Esophagus squamous epithelium (tissue), 5 donors: ENCODE measurements at regions not wholly inside any gene's neighbourhood (a gene's known extent, or its start where the extent isn't known, plus 50 kb on each side); places are given as distances from the start of the nearest gene placed in this dataset.

Source experiments
- DNase-seq: peaks from one replicate; lab custom pipeline; 2025; lab: John Stamatoyannopoulos, UW
- H3K27ac ChIP-seq, 4 donors: fragments of 200-600 bp; sonication (generic); one replicate each; pipeline ENCODE4 v1.5.1; 2016 to 2019; ENCODE audit warnings: mild to moderate bottlenecking in 1 of 4
- H3K27me3 ChIP-seq, 4 donors: fragments of 200-600 bp; sonication (generic); 1 replicate in 3 of 4; 2 replicates in 1 of 4; pipeline versions ENCODE4 v1.5.1 to v1.6.0; 2017 to 2021; ENCODE audit warnings: antibody characterized with exemption in 1 of 4
- H3K36me3 ChIP-seq, 3 donors: fragments of 200-600 bp; sonication (generic); one replicate each; pipeline ENCODE4 v1.5.1; 2016 to 2019
- H3K4me1 ChIP-seq, 3 donors: fragments of 200-600 bp; sonication (generic); one replicate each; pipeline ENCODE4 v1.5.1; 2017 to 2019
- H3K4me3 ChIP-seq, 4 donors: fragments of 200-600 bp; sonication (generic); 1 replicate in 3 of 4; 2 replicates in 1 of 4; pipeline ENCODE4 v1.5.1; 2016 to 2019; ENCODE audit warnings: mild to moderate bottlenecking in 2 of 4, moderate library complexity in 1 of 4
- H3K9me3 ChIP-seq, 3 donors: fragments of 200-600 bp; sonication (generic); one replicate each; pipeline ENCODE4 v1.5.1; 2016 to 2019
- POLR2A ChIP-seq, 4 donors: fragments of 450-650 bp; IDR thresholded peaks; one replicate each; pipeline ENCODE4 v1.6.1; 2017; ENCODE audit warnings: antibody characterized with exemption in 4 of 4, mild to moderate bottlenecking in 4 of 4, moderate library complexity in 3 of 4
- WGBS, 2 donors: methylation state at CpG; one replicate each; pipeline ENCODE4 v1.1.5; 2018; 5-methylcytosine and 5-hydroxymethylcytosine counted together
- intact Hi-C: fragments of 100-400 bp; cut with DNase I; formaldehyde crosslinking; loops from one replicate; pipeline ENCODE4 v1.15.0; 2022
- TF ChIP-seq, protein P1 (sequence below), 6 experiments: fragments of 450-650 bp in 4 of 6; fragments of 200-600 bp in 2 of 6; sonication (generic) in 2 of 6; IDR thresholded peaks; one replicate each; pipeline ENCODE4 v1.5.1; 2016 to 2019; ENCODE audit warnings: antibody characterized with exemption in 6 of 6, mild to moderate bottlenecking in 4 of 6, moderate library complexity in 4 of 6
- donor health status: DM: yes; HTN: yes; CAD: no.

DNA sequence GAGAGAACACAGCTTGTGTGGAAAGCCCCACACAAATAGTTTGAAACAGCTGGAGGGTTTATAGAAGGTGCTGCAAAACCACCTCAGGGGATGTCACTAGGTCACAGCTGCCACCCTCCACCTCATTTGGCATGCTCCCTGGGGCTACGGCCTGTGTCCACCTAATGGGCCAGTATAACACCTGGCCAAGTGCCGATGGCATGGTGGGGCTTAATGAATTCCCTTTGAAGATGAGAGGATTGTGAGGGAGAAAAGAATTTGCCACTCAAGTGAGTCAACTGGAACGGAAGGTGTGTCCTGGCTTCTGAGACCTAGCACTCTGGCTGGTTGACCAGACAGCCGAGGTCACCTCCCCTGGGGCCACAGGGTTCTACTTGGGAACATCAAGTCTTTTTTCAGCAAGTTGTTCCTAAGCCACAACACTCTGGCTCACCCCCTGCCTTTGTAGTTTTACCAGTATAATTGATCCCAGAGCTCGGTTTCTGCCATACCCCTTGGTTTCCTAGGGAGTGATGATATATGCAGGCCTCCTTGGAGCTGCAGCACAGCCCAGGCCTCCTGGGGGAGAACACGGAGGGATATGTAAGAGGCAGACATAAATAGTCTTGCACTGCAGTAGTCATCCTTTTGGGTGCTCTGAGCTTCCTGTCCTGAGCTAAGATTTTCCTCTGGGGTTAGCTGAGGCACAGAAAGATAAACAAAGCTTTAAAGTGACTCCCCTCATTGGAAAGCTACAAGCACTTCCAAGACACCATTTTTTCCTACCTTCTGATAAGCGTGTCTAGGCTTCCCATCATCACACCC, 178.2 kb upstream of the LPP start:
- Histone ChIP-seq H3K27me3 (no peaks in the 10 kb centered on the region), H3K9me3 (peaks cover 0 to 5% (median 0%) of the 10 kb centered on the region in 3 donors), H3K4me3 (no peak overlapping the region), H3K4me1 (no peaks in the 10 kb centered on the region), H3K27ac (no peak overlapping the region), H3K36me3 (no peaks in the 10 kb centered on the region)
- intact Hi-C loops = no loop called here
- DNase-seq = no peak
- TF ChIP-seq, protein P1, sequence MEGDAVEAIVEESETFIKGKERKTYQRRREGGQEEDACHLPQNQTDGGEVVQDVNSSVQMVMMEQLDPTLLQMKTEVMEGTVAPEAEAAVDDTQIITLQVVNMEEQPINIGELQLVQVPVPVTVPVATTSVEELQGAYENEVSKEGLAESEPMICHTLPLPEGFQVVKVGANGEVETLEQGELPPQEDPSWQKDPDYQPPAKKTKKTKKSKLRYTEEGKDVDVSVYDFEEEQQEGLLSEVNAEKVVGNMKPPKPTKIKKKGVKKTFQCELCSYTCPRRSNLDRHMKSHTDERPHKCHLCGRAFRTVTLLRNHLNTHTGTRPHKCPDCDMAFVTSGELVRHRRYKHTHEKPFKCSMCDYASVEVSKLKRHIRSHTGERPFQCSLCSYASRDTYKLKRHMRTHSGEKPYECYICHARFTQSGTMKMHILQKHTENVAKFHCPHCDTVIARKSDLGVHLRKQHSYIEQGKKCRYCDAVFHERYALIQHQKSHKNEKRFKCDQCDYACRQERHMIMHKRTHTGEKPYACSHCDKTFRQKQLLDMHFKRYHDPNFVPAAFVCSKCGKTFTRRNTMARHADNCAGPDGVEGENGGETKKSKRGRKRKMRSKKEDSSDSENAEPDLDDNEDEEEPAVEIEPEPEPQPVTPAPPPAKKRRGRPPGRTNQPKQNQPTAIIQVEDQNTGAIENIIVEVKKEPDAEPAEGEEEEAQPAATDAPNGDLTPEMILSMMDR (IDR thresholded peaks at IDR 0.05) = no peak
- TF ChIP-seq POLR2A (IDR thresholded peaks at IDR 0.05) = no peak
- WGBS, 2 donors = 76 to 81% methylated on average over 6 to 7 of the region's 7 CpGs

DNA sequence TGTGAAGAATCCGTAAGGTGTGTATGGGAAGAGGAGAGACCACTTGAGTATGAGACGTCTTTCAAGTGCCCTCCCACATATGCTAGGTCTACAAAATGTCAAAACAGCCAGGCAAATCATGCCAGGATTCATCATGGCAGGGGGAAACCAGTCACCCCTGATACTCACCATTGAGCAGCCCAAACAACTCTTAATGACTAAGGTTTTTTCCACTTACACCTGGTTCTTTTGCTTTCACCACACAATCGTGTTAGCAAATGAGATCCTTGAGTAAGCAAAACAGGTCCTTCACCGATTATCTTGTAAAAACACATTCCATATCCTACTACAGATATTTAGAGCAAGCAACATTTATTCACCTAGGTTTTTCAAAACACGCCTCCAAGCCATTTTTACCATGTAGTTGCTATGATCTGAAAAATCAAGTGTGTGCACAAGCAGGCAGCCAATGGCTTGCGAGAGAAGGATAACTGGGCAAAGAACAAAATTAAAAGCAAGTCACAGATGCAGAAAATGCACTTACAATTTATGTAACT, 177.5 kb upstream of the LPP start:
- Histone ChIP-seq H3K27me3 (no peaks in the 10 kb centered on the region), H3K27ac (no peak overlapping the region), H3K4me3 (no peak overlapping the region), H3K36me3 (no peaks in the 10 kb centered on the region), H3K9me3 (peaks cover 0 to 5% (median 0%) of the 10 kb centered on the region in 3 donors), H3K4me1 (no peaks in the 10 kb centered on the region)
- TF ChIP-seq POLR2A (IDR thresholded peaks at IDR 0.05) = no peak
- TF ChIP-seq, protein P1 (IDR thresholded peaks at IDR 0.05) = no peak
- 77 to 79% methylated on average over 6 of the region's 6 CpGs for WGBS, 2 donors
- intact Hi-C loops = no loop called here
- no peak for DNase-seq

DNA sequence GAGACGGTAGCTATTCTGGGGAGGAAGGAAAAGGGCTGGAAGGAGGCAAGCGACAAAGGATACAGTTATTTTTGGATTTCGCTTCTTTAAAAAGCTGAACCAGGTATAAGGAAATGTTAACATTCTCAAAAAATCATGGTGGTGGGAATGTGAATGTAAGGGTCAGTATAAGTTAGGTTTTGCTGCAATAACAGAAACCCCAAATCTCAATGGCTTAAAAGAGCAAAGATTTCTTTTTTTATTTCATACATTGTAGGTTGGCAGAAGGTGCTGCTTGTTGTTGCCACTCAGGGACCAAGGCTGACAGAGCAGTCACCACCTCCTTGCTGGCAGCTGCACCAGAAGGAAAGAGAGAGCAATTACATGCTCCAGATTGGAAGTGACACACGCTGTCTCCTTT, 176.3 kb upstream of the LPP start:
- WGBS, 2 donors = 87 to 90% methylated on average over 4 of the region's 4 CpGs
- TF ChIP-seq, protein P1 (IDR thresholded peaks at IDR 0.05) = no peak
- TF ChIP-seq POLR2A (IDR thresholded peaks at IDR 0.05) = no peak
- H3K27me3 ChIP-seq = no peaks in the 10 kb centered on the region
- H3K4me1 ChIP-seq = no peaks in the 10 kb centered on the region
- no peak overlapping the region for H3K27ac ChIP-seq
- peaks cover 0 to 5% (median 0%) of the 10 kb centered on the region in 3 donors for H3K9me3 ChIP-seq
- intact Hi-C loops = no loop called here
- no peaks in the 10 kb centered on the region for H3K36me3 ChIP-seq
- H3K4me3 ChIP-seq = no peak overlapping the region
- no peak for DNase-seq

DNA sequence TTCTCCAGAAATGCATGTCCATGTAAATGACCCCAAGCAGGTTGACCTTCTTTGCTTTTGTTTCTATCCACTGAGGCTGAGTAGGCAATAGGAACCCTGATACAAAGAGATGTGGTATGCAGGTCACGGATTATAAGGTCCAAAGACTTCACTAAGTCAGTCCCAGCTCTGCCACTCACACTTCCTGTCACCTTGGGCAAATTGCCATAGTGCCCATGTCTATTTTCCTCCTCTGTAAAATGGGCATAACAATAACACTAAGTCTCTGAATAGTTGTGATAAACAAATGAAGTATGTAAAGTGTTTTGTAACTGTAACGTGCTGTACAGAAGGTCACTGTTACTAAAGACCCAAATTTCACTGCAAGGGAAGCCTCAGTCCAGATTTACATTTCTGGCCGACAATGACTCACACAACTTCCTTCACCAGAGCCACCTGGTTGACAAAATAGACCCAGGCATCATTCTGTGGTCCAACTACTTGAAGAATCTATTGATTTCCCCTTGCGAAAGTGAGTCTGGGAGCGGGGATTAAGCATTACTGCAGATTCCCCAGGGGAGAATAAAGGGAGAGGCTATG, 175.4 kb upstream of the LPP start:
- no peak for TF ChIP-seq POLR2A (IDR thresholded peaks at IDR 0.05)
- TF ChIP-seq, protein P1 (IDR thresholded peaks at IDR 0.05) = no peak
- Histone ChIP-seq H3K36me3 (no peaks in the 10 kb centered on the region), H3K27me3 (no peaks in the 10 kb centered on the region), H3K4me3 (no peak overlapping the region), H3K4me1 (no peaks in the 10 kb centered on the region), H3K9me3 (peaks cover 0 to 5% (median 0%) of the 10 kb centered on the region in 3 donors), H3K27ac (no peak overlapping the region)
- intact Hi-C loops = no loop called here
- no peak for DNase-seq
- WGBS, 2 donors = 62 to 79% methylated on average over 4 to 5 of the region's 5 CpGs

- Histone ChIP-seq H3K27me3 (no peaks in the 10 kb centered on the region), H3K9me3 (peaks cover 0 to 5% (median 0%) of the 10 kb centered on the region in 3 donors), H3K4me1 (no peaks in the 10 kb centered on the region), H3K27ac (no peak overlapping the region), H3K36me3 (no peaks in the 10 kb centered on the region), H3K4me3 (no peak overlapping the region)
- WGBS, 2 donors = 54% methylated on average over 2 of the region's 2 CpGs; no CpG with 5 or more reads in 1 of the 2 donors
- no peak for DNase-seq
- intact Hi-C loops = no loop called here
- TF ChIP-seq, protein P1 (IDR thresholded peaks at IDR 0.05) = no peak
- no peak for TF ChIP-seq POLR2A (IDR thresholded peaks at IDR 0.05)
These were observed 174.4 kb upstream of the LPP start for GRCh38 chr3:187979564-187979963.
